Caco-2 (cell line): ENCODE measurements at regions not wholly inside any gene's neighbourhood (a gene's known extent, or its start where the extent isn't known, plus 50 kb on each side); places are given as distances from the start of the nearest gene placed in this dataset.

ENCODE experiments used
- BruUV-seq: library from RNA; stranded (reverse); fragments of 400-500 nt; replicated peaks from 2 replicates; lab custom pipeline; 2021; lab: Mats Ljungman, UMichigan
- CTCF ChIA-PET: fragments of 300-600 bp; sonication (Branson Sonifier 250); formaldehyde crosslinking; loops from one replicate; lab custom pipeline; 2022; ENCODE audit warnings: antibody characterized with exemption; lab: Charles Lee
- POLR2A ChIA-PET: fragments of 300-600 bp; sonication (Branson Sonifier 250); formaldehyde crosslinking; loops from one replicate; lab custom pipeline; 2022; ENCODE audit warnings: antibody characterized with exemption; lab: Charles Lee
- DNase-seq, 2 experiments: peaks; one replicate each; pipeline versions ENCODE4 v3.0.0 to v3.0.0-alpha.2; 2020 to 2022
- H3K27me3 ChIP-seq: replicated peaks from 2 replicates; pipeline ENCODE4 v1.6.0; 2011; ENCODE audit warnings: low read length; ENCODE audit not compliant: control insufficient read depth, insufficient read depth
- H3K36me3 ChIP-seq: 2 replicates; pipeline ENCODE4 v1.5.1; 2011; ENCODE audit warnings: low read length; ENCODE audit not compliant: control insufficient read depth, insufficient read depth
- H3K4me1 ChIP-seq: fragments of 250-450 bp; sonication (Bioruptor Pico); 2 replicates; pipeline ENCODE4 v1.5.1; 2020; ENCODE audit warnings: mild to moderate bottlenecking
- H3K4me3 ChIP-seq: 2 replicates; pipeline ENCODE4 v1.5.1; 2011; ENCODE audit warnings: low read depth, mild to moderate bottlenecking, control low read depth, low read length
- H3K9me3 ChIP-seq: fragments of 250-450 bp; sonication (Bioruptor Pico); 2 replicates; pipeline ENCODE4 v1.5.1; 2020; ENCODE audit warnings: mild to moderate bottlenecking, moderate library complexity
- H3K27ac Mint-ChIP-seq: one replicate; pipeline ENCODE4 v1.8.0; 2022; ENCODE audit warnings: mixed read lengths; ENCODE audit not compliant: unreplicated experiment
- H3K27me3 Mint-ChIP-seq: one replicate; pipeline ENCODE4 v1.8.0; 2022; ENCODE audit warnings: mixed read lengths; ENCODE audit not compliant: insufficient read depth, unreplicated experiment
- H3K36me3 Mint-ChIP-seq: one replicate; pipeline ENCODE4 v1.8.0; 2022; ENCODE audit warnings: mild to moderate bottlenecking, mixed read lengths; ENCODE audit not compliant: insufficient read depth, unreplicated experiment
- H3K4me1 Mint-ChIP-seq: one replicate; pipeline ENCODE4 v1.8.0; 2022; ENCODE audit warnings: low read depth, mixed read lengths; ENCODE audit not compliant: unreplicated experiment
- H3K4me3 Mint-ChIP-seq: one replicate; pipeline ENCODE4 v1.8.0; 2022; ENCODE audit warnings: mild to moderate bottlenecking, moderate library complexity, mixed read lengths; ENCODE audit not compliant: unreplicated experiment
- H3K9me3 Mint-ChIP-seq: one replicate; pipeline ENCODE4 v1.8.0; 2022; ENCODE audit warnings: mixed read lengths; ENCODE audit not compliant: unreplicated experiment
- CTCF ChIP-seq, 2 experiments: fragments of 200-600 bp in 1 of 2; IDR thresholded peaks; 1 replicate in 1 of 2; 2 replicates in 1 of 2; pipeline versions ENCODE4 v1.5.1 to v1.8.0; 2011 to 2022; ENCODE audit warnings: antibody characterized with exemption in 1 of 2, control low read depth in 1 of 2, inconsistent platforms in 1 of 2, low read depth in 1 of 2, low read length in 1 of 2, mild to moderate bottlenecking in 1 of 2, moderate library complexity in 1 of 2; ENCODE audit not compliant: insufficient read depth in 1 of 2, severe bottlenecking in 1 of 2, unreplicated experiment in 1 of 2
- intact Hi-C: fragments of 100-400 bp; cut with micrococcal nuclease; formaldehyde crosslinking; loops from one replicate; pipeline ENCODE4 v1.10.0; 2022; ENCODE audit not compliant: unreplicated experiment

GRCh38 chr4:42278709-42279324, 118.5 kb upstream of the SHISA3 start:
- Mint-ChIP-seq H3K36me3 (no peaks in the 10 kb centered on the region), H3K4me1 (no peaks in the 10 kb centered on the region), H3K4me3 (no peak overlapping the region), H3K27ac (no peak overlapping the region), H3K9me3 (no peaks in the 10 kb centered on the region), H3K27me3 (no peaks in the 10 kb centered on the region)
- POLR2A ChIA-PET: no interaction called here
- no peak overlapping the region for H3K4me3 ChIP-seq
- TF ChIP-seq CTCF (IDR thresholded peaks at IDR 0.05; ENCODE audit: insufficient read depth in 1 of 2, low read depth in 1 of 2, low read length in 1 of 2, severe bottlenecking in 1 of 2, unreplicated experiment in 1 of 2): no peak
- H3K4me1 ChIP-seq: no peaks in the 10 kb centered on the region
- no peaks in the 10 kb centered on the region for H3K36me3 ChIP-seq
- H3K9me3 ChIP-seq: no peaks in the 10 kb centered on the region
- no TSS peak for BruUV-seq
- H3K27me3 ChIP-seq: no peaks in the 10 kb centered on the region
- intact Hi-C loops: no loop called here
- no peak for DNase-seq
- CTCF ChIA-PET: no interaction called here

GRCh38 chr4:42280327-42281095, 116.8 kb upstream of the SHISA3 start:
- ChIA-PET CTCF (interaction anchor here (0.7 to 1.2 kb wide), 2 partner anchors 219 to 239 kb away, joined by 4 read pairs; no protein-coding TSS in a partner anchor), POLR2A (no interaction called here)
- Mint-ChIP-seq H3K4me3 (no peak overlapping the region), H3K27ac (no peak overlapping the region), H3K4me1 (no peaks in the 10 kb centered on the region), H3K36me3 (no peaks in the 10 kb centered on the region), H3K9me3 (no peaks in the 10 kb centered on the region), H3K27me3 (peaks cover 3% of the 10 kb centered on the region)
- H3K9me3 ChIP-seq: no peaks in the 10 kb centered on the region
- peak; percentile 37 to 61 for TF ChIP-seq CTCF (IDR thresholded peaks at IDR 0.05; ENCODE audit: insufficient read depth in 1 of 2, low read depth in 1 of 2, low read length in 1 of 2, severe bottlenecking in 1 of 2, unreplicated experiment in 1 of 2)
- no peaks in the 10 kb centered on the region for H3K36me3 ChIP-seq
- H3K4me3 ChIP-seq: no peak overlapping the region
- no peaks in the 10 kb centered on the region for H3K27me3 ChIP-seq
- no peaks in the 10 kb centered on the region for H3K4me1 ChIP-seq
- peak in 1 of 2 experiments; percentile 28 for DNase-seq
- no TSS peak for BruUV-seq
- intact Hi-C loops: no loop called here

- no peak overlapping the region for H3K4me3 Mint-ChIP-seq
- H3K36me3 ChIP-seq: no peaks in the 10 kb centered on the region
- no peaks in the 10 kb centered on the region for H3K9me3 Mint-ChIP-seq
- H3K4me1 Mint-ChIP-seq: no peaks in the 10 kb centered on the region
- ChIA-PET CTCF (no interaction called here), POLR2A (no interaction called here)
- H3K27ac Mint-ChIP-seq: no peak overlapping the region
- no TSS peak for BruUV-seq
- H3K27me3 ChIP-seq: no peaks in the 10 kb centered on the region
- H3K4me3 ChIP-seq: no peak overlapping the region
- no peak for TF ChIP-seq CTCF (IDR thresholded peaks at IDR 0.05; ENCODE audit: insufficient read depth in 1 of 2, low read depth in 1 of 2, low read length in 1 of 2, severe bottlenecking in 1 of 2, unreplicated experiment in 1 of 2)
- no peaks in the 10 kb centered on the region for H3K36me3 Mint-ChIP-seq
- intact Hi-C loops: loop anchor here (1.0 to 2.0 kb wide), 3 partner anchors 21 to 239 kb away; no protein-coding TSS in a partner anchor
- H3K9me3 ChIP-seq: no peaks in the 10 kb centered on the region
- no peaks in the 10 kb centered on the region for H3K4me1 ChIP-seq
- DNase-seq: no peak
- H3K27me3 Mint-ChIP-seq: peaks cover 3% of the 10 kb centered on the region
Measured at GRCh38 chr4:42281324-42282020, 115.8 kb upstream of the SHISA3 start.
